Fibroblast of mammary gland (primary cell): ENCODE measurements at regions not wholly inside any gene's neighbourhood (a gene's known extent, or its start where the extent isn't known, plus 50 kb on each side); places are given as distances from the start of the nearest gene placed in this dataset.

ENCODE experiments used
- DNase-seq: peaks from one replicate; pipeline ENCODE4 v3.0.0-alpha.2; 2010; ENCODE audit warnings: low read depth
- H3K4me3 ChIP-seq: 2 replicates; pipeline ENCODE4 v1.5.1; 2011; ENCODE audit warnings: low read depth, mild to moderate bottlenecking, low read length, moderate library complexity; ENCODE audit not compliant: control insufficient read depth
- CTCF ChIP-seq: conservative IDR thresholded peaks from 2 replicates; pipeline ENCODE4 v1.5.1; 2011; ENCODE audit warnings: low read depth, low read length, inconsistent platforms; ENCODE audit not compliant: control insufficient read depth, insufficient read depth

- peak; percentile 43 for DNase-seq
- H3K4me3 ChIP-seq = no peak overlapping the region
- TF ChIP-seq CTCF = no peak
Measured at GRCh38 chr3:176352716-176353334, 844.5 kb downstream of the TBL1XR1 start.

- no peak overlapping the region for H3K4me3 ChIP-seq
- peak; percentile 59 for DNase-seq
- no peak for TF ChIP-seq CTCF
Measured at GRCh38 chr3:176351408-176351807, 845.9 kb downstream of the TBL1XR1 start.

DNA sequence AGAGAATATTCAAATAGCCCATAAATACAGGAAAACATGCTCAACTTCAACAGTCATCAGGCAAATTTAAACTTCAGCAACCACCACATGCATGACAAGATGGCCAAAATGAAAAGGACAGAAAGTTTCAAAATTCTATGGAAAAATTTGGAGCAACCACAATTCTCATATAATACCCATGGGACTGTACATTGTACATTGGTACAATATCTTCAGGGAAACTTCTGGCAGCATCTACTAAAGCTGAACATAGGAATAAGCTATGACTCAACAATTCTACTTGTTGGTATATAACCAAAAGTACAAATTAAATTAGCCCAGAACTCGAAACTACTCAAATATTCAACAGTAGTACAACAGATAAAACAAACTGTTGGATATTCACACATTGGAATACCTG is 847.6 kb downstream of the TBL1XR1 start:
- H3K4me3 ChIP-seq = no peak overlapping the region
- no peak for TF ChIP-seq CTCF
- DNase-seq = peak; percentile 50

GRCh38 chr3:176347424-176348146 is 849.7 kb downstream of the TBL1XR1 start:
- no peak for TF ChIP-seq CTCF
- DNase-seq = no peak
- no peak overlapping the region for H3K4me3 ChIP-seq

GRCh38 chr3:176341963-176342362 is 855.3 kb downstream of the TBL1XR1 start:
- no peak for DNase-seq
- H3K4me3 ChIP-seq = no peak overlapping the region
- no peak for TF ChIP-seq CTCF

DNA sequence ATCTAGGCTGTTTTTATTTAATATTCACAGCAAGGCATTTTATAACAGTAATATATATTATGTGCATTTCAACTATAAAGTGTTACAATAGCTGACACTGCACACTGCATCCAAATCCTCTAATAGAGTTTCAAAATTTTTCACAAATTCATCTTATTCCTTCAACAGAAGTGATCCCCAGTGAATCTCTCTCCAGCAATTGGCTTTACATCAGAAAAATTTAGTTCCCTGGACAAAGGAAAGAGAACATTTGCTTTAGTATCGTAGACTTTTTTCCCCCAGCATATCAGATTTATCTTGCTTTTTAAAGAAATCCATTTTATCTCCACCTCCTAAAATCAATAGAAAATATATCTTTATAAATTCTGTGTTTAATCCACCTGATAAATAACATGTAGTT is 868.6 kb downstream of the TBL1XR1 start:
- TF ChIP-seq CTCF = no peak
- no peak overlapping the region for H3K4me3 ChIP-seq
- DNase-seq = no peak
